GM13976 (cell line): ENCODE measurements at regions not wholly inside any gene's neighbourhood (a gene's known extent, or its start where the extent isn't known, plus 50 kb on each side); places are given as distances from the start of the nearest gene placed in this dataset.

Source experiments
- DNase-seq: peaks from one replicate; pipeline ENCODE4 v3.0.0; 2012; ENCODE audit warnings: low spot score
- CTCF ChIP-seq: IDR thresholded peaks from 2 replicates; pipeline ENCODE4 v1.5.1; 2012; ENCODE audit warnings: borderline replicate concordance, mild to moderate bottlenecking; ENCODE audit not compliant: insufficient read depth; ENCODE audit errors: extremely low read depth, missing control alignments, control extremely low read depth
- in situ Hi-C: fragments of 300-500 bp; cut with MboI; formaldehyde crosslinking; loops from one replicate; pipeline ENCODE4 v1.12.0; 2022; ENCODE audit warnings: low sequenced_read_pairs, mixed read lengths, inconsistent platforms; ENCODE audit not compliant: unreplicated experiment

DNA sequence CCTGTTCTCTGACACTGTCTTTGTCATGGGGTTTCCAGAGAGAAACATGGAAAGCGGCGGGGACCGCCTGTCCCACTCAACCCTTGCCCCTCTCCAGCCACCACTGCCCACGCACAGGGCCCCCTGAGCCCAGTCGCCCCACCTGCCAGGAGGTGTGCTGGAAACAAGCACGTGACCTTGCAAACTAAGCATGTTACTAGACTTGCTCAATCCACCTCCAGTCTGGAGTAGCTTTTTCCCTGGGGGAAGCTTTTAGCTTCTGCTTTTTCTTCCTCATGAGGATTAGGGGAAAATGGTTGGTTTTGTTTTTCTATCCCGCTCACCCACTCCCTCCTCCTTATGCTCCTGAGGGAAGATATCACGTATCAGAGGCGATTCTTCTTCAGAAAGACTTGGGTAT lies 105.7 kb downstream of the PLEKHG1 start:
- no peak for DNase-seq
- no peak for TF ChIP-seq CTCF
- in situ Hi-C loops = no loop called here

GRCh38 chr6:150710236-150710635 lies 110.6 kb downstream of the PLEKHG1 start:
- in situ Hi-C loops = no loop called here
- TF ChIP-seq CTCF = no peak

DNA sequence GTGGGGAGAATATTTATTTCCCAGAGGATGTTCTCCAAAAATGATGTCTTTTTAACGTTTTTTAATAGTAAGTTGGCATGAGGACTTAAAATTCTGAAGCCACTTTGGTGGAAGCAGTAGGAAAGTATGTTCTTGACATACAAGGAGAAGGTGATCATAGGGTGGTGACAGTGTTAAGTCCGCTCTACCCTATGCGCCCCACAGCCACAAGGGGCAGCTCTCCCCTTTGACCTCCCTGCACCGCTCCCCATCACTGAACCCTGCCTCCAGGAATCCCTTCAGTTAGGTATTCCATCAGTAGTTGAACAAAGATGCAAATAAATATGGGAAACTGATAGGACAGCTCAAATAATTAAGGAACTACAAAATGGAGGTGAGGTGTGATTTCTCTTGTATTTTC lies 111.4 kb downstream of the PLEKHG1 start:
- no peak for TF ChIP-seq CTCF
- in situ Hi-C loops = no loop called here
- no peak for DNase-seq

More at GRCh38 chr6:150710236-150710635, 110.6 kb downstream of the PLEKHG1 start:
- DNase-seq = no peak

- in situ Hi-C loops = no loop called here
- DNase-seq = no peak
- TF ChIP-seq CTCF = no peak
Measured at GRCh38 chr6:150711584-150712504, 112.2 kb downstream of the PLEKHG1 start.

- in situ Hi-C loops = no loop called here
- DNase-seq = no peak
- TF ChIP-seq CTCF = no peak
Measured at GRCh38 chr6:150712505-150713252, 113.0 kb downstream of the PLEKHG1 start.

DNA sequence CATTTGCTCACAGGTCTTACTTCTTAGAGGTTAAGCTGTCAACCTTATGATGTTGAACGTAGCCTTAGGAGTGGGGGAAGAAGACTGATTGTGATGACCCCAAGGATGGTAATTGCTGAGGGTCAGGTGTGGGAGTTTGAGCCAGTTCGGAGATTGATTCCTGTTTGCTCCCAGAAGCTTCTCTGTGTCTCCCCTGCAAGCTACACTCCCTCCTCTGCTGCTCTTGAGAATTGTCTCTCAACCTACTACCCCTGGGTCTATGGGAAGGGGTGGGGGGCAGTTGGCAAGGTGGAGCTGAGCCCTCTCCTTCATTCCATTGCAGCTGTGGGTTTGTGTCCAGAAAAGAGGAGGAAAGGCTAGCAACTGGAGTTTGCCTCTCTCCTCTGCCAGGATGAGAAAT lies 113.8 kb downstream of the PLEKHG1 start:
- no peak for DNase-seq
- TF ChIP-seq CTCF = no peak
- in situ Hi-C loops = no loop called here
